Uterus (tissue), 2 donors: ENCODE measurements at regions not wholly inside any gene's neighbourhood (a gene's known extent, or its start where the extent isn't known, plus 50 kb on each side); places are given as distances from the start of the nearest gene placed in this dataset.

Experiments used
- CTCF ChIP-seq, 4 experiments: fragments of 200-600 bp in 2 of 4; fragments of 450-650 bp in 2 of 4; sonication (generic) in 2 of 4; IDR thresholded peaks; one replicate each; pipeline ENCODE4 v1.5.1; 2016 to 2019; ENCODE audit warnings: antibody characterized with exemption in 4 of 4, mild to moderate bottlenecking in 2 of 4, moderate library complexity in 1 of 4
- POLR2A ChIP-seq, 2 donors: fragments of 450-650 bp; IDR thresholded peaks; one replicate each; pipeline ENCODE4 v1.6.1; 2016; ENCODE audit warnings: antibody characterized with exemption in 2 of 2, mild to moderate bottlenecking in 1 of 2, moderate library complexity in 1 of 2

GRCh38 chr18:40570615-40571014 is 1384.4 kb upstream of the PIK3C3 start:
- TF ChIP-seq CTCF (IDR thresholded peaks at IDR 0.05) (no peak), POLR2A (IDR thresholded peaks at IDR 0.05) (no peak)
